ENCODE measurements at regions not wholly inside any gene's neighbourhood (a gene's known extent, or its start where the extent isn't known, plus 50 kb on each side); places are given as distances from the start of the nearest gene placed in this dataset.

DNA sequence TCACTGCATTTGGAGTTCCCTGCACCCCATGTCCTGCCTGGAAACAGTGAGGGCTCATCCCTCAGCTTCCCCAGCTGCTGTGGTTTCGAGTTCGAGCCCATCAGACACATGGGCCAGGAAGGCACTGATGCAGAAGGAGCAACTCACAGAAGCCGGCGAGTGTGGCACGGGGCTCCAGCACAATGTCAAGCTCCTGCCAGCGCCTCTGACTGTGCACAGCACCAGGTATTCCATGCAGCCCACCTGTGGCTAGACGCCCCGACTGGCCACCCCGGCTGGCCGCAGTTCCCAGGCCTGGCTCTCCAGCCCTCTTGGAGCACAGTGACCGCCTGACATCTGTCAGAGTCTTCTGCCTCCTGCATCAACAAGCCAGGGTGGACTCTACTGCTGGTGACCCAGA is 419.4 kb downstream of the SHANK2 start:
- no peak for DNase-seq (ENCODE audit: low spot score)
- TF ChIP-seq, protein P1, sequence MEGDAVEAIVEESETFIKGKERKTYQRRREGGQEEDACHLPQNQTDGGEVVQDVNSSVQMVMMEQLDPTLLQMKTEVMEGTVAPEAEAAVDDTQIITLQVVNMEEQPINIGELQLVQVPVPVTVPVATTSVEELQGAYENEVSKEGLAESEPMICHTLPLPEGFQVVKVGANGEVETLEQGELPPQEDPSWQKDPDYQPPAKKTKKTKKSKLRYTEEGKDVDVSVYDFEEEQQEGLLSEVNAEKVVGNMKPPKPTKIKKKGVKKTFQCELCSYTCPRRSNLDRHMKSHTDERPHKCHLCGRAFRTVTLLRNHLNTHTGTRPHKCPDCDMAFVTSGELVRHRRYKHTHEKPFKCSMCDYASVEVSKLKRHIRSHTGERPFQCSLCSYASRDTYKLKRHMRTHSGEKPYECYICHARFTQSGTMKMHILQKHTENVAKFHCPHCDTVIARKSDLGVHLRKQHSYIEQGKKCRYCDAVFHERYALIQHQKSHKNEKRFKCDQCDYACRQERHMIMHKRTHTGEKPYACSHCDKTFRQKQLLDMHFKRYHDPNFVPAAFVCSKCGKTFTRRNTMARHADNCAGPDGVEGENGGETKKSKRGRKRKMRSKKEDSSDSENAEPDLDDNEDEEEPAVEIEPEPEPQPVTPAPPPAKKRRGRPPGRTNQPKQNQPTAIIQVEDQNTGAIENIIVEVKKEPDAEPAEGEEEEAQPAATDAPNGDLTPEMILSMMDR (IDR thresholded peaks at IDR 0.05) = no peak
- Histone ChIP-seq H3K27ac (no peak overlapping the region), H3K4me3 (no peak overlapping the region), H3K36me3 (no peaks in the 10 kb centered on the region), H3K9me3 (peaks cover 0 to 2% of the 10 kb centered on the region in 2 donors), H3K4me1 (no peaks in the 10 kb centered on the region), H3K27me3 (no peaks in the 10 kb centered on the region)

DNA sequence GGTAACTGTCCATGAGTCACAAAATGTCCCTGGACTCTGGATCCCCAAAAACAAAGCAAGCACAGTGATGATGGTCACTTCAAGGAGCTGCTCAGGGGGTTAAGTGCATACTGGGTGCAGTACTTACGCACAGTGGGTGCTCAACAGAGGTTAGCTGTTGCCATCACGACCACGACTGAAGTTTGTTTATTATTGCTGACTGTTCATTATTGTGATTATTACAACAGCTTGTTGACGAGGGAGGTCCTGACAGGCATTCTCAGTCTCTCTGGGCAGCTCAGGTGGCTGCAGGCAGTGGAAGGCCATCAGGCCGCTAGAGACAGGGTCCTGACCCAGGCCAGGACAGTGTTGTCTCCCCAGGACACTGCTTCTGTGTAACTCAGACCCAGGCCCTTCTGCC is 418.8 kb downstream of the SHANK2 start:
- Histone ChIP-seq H3K36me3 (no peaks in the 10 kb centered on the region), H3K27me3 (no peaks in the 10 kb centered on the region), H3K4me1 (no peaks in the 10 kb centered on the region), H3K27ac (no peak overlapping the region), H3K4me3 (no peak overlapping the region), H3K9me3 (peaks cover 0 to 8% of the 10 kb centered on the region in 2 donors)
- TF ChIP-seq, protein P1 (IDR thresholded peaks at IDR 0.05) = no peak
- DNase-seq (ENCODE audit: low spot score) = no peak

DNA sequence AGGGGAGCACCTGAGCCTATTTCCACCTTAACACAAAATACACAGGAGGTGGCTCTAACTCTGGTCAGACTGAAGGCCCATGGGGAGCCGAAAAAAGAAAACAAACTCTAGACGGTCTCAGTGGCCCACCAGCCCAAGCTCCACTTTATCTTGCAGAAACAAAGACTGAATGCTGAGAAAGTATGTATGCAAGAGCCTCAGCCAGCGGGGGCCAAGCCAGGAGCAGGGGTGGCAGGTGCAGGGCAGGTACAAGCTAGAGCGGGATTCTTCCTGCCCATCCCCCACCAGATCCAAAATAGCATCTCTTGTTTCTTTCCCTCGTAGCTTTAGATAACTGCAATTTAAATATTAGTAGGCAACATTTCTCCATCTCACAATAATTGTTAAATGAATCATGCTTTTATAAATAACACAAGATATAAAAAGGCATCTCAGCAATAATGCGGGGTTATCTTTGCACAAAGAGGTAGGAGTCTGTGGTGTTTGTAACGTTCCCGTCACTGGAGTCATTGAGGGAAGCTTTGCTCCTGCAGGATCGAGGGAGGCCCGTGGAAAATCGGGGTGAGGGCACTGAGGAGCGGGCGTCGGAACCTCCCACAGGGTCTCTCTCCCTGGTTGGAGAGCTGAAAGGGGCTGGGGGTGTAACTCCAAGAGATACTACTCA is 418.0 kb downstream of the SHANK2 start:
- Histone ChIP-seq H3K9me3 (peaks cover 0 to 16% of the 10 kb centered on the region in 2 donors), H3K4me3 (no peak overlapping the region), H3K27me3 (no peaks in the 10 kb centered on the region), H3K4me1 (no peaks in the 10 kb centered on the region), H3K27ac (no peak overlapping the region), H3K36me3 (no peaks in the 10 kb centered on the region)
- TF ChIP-seq, protein P1 (IDR thresholded peaks at IDR 0.05) = no peak
- DNase-seq (ENCODE audit: low spot score) = no peak

DNA sequence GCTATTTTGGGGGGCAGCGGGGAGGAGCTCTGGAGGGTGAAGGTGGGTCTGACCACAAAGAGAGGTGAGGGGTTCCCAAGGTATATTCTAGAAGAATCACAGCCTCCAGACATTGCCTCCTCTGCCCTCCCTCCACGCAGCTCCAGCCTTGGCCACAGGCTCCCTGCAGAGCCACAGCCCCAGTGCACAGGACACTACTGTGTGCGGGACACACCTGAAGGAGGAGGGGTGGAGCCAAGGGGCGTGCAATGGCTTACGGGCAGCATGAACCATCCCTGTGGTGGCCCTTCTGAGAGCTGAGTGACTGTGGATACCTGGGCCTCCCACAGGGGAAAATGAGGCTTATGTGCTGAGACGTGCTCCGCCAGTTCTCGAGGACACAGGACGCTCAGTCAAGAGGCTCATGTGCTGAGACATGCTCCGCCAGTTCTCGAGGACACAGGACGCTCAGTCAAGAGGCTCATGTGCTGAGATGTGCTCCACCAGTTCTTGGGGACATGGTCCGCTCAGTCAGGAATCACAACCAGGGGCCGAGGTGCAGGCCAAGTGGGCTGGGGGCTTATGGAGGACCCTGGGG is 417.3 kb downstream of the SHANK2 start:
- no peaks in the 10 kb centered on the region for H3K36me3 ChIP-seq
- no peaks in the 10 kb centered on the region for H3K27me3 ChIP-seq
- TF ChIP-seq, protein P1 (IDR thresholded peaks at IDR 0.05) = no peak
- H3K4me1 ChIP-seq = no peaks in the 10 kb centered on the region
- DNase-seq (ENCODE audit: low spot score) = no peak
- no peak overlapping the region for H3K4me3 ChIP-seq
- H3K9me3 ChIP-seq = peaks cover 0 to 17% of the 10 kb centered on the region in 2 donors
- H3K27ac ChIP-seq = no peak overlapping the region

DNA sequence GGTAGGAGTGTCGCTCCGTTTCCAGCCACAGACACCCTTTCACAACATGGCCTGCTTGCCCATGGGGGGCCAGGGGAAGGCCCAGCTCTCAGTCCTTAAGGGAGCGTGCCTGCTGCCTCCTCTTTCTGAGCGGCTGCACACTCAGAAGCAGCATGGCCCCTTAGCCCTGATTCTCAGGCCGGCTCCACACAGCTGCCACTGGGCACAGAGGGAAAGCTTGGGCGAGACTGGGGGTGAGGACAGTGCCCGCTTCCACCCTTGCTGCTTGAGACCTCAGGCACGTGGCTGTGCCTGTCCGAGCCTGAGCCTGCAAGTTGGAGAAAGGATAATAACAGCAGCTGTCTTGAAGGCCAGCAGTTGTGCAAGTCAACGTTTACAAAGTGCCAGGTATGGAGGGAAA is 416.3 kb downstream of the SHANK2 start:
- Histone ChIP-seq H3K27me3 (no peaks in the 10 kb centered on the region), H3K4me3 (no peak overlapping the region), H3K4me1 (no peaks in the 10 kb centered on the region), H3K36me3 (no peaks in the 10 kb centered on the region), H3K9me3 (peaks cover 0 to 17% of the 10 kb centered on the region in 2 donors), H3K27ac (no peak overlapping the region)
- no peak for DNase-seq (ENCODE audit: low spot score)
- TF ChIP-seq, protein P1 (IDR thresholded peaks at IDR 0.05) = no peak

DNA sequence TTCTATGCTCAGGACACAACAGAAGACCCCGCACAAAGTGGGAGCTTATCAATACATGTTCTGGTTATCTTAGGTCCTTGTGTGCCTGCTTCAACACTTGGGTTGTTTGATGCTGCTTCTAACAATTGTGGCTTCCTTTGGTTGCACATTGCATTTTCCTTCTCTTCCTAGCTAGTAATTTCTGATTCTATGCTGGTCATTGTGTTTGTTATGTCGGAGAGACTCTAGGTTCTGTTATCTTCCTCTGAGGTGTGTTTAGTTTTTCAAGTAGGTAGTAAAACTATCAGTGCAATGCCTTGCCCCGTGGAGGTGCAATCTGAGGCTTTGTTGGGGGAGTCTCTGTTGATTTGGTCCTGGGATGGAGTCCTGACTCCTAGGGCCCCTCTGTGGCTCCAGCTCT is 414.2 kb downstream of the SHANK2 start:
- Histone ChIP-seq H3K27me3 (no peaks in the 10 kb centered on the region), H3K9me3 (peaks cover 0 to 17% of the 10 kb centered on the region in 2 donors), H3K27ac (no peak overlapping the region), H3K4me1 (no peaks in the 10 kb centered on the region), H3K36me3 (no peaks in the 10 kb centered on the region), H3K4me3 (no peak overlapping the region)
- TF ChIP-seq, protein P1 (IDR thresholded peaks at IDR 0.05) = no peak
- DNase-seq (ENCODE audit: low spot score) = no peak

Measured in right atrium auricular region (tissue), 2 donors.